Right ventricle myocardium inferior (tissue), 1 donor: ENCODE measurements at regions not wholly inside any gene's neighbourhood (a gene's known extent, or its start where the extent isn't known, plus 50 kb on each side); places are given as distances from the start of the nearest gene placed in this dataset.
"Not testable (repeated sequence)": the region's sequence is repeated elsewhere in the genome, so short reads cannot be mapped to it uniquely, and the experiment has no call there.

Experiments
- ATAC-seq: fragments of 200-7000 bp; cut with Tn5 transposase; one replicate; pipeline ENCODE4 v1.9.1; 2020; ENCODE audit warnings: mild to moderate bottlenecking, moderate library complexity
- DNase-seq: peaks from one replicate; pipeline ENCODE4 v3.0.0; 2021; ENCODE audit errors: missing footprints
- intact Hi-C: fragments of 100-400 bp; cut with DNase I; formaldehyde crosslinking; loops from one replicate; pipeline ENCODE4 v1.11.0; 2022
- donor health status: DM: no; HTN: yes; CAD: no; lungs with severe emphysema.

DNA sequence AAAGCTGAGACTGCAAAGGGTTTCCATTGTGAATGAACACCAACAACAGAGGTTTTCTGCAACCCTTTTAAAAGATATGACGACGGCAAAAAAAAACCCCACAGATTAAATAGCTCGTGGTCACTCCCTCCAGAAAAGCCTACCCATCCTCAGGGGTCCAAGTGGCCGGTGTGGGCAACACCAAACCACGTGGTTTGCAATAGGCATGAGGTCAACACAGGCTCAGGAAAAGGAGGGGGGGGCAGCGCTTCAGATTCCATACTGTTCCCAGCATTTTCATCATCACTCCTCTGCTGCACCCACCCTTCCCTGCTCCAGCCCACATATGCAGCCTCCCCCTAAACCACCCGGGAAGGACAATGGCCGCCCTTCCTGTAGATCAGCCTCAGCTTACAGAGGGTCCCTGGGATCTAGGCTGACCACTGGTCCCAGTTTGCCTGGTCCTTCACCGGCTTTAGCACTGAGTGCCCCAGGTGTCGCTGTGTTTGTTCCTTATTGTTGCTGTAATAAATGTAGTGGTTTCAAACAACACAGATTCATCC lies 122.8 kb upstream of the PHACTR3 start:
- ATAC-seq (no peak), DNase-seq (no peak)
- intact Hi-C loops: no loop called here

DNA sequence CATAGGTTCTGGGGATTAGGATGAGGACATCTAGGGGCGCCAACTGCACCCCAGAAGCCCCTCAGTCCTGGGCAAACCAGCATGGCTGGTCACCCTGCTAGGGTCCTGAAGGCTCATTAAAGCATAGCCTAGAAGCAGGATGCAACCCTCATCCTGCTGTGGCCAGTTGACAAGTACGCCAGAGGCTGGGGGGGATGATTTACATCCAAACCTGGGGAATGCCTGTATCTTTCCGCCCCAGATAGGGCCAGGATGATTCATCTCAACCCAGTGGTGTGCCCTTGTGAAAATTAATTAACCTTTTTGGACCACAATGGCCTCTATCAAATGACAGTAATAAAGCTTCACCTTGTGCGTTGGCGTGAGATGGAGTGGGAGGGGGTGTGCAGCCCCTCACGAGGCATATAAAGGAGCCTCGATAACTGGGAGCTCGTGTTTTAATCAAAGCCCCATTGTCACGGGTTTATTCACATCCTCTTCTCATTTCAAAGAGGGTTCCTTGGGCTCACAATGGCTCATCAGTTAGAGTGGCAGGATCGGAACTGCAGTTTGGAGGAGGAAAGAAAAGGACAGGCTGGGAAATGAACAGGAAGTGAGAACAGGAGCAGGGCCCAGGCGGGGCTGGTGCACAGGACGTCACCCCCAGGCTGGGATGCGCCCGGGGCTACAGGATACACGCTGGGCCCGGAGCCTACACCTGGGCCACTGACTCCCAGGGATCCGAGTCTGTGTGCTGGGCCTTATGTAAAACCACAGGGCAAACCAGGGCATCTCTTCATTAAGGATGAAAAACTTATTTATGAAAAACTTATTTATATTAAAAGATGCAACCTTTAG lies 121.8 kb upstream of the PHACTR3 start:
- intact Hi-C loops: no loop called here
- ATAC-seq (no peak), DNase-seq (no peak)

DNA sequence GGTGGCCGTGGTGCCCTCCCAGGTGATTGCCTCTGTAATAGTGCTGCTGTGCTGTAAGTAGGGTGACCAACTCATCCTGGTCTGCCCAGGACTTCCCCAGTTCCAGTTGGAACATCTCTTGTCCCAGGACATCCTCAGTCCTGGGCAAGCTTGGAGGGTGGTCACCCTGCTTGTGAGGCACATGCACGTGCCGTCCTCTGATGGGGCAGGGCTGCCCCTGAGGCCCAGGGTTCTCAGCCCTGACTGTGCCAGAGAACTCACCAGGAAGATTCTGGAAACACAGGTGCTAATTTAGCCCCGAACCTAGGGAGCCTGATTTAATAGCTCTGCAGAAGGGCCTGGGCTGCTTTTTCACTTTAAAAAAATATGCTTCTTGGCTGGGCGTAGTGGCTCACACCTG lies 120.9 kb upstream of the PHACTR3 start:
- ATAC-seq (no peak), DNase-seq (no peak)

DNA sequence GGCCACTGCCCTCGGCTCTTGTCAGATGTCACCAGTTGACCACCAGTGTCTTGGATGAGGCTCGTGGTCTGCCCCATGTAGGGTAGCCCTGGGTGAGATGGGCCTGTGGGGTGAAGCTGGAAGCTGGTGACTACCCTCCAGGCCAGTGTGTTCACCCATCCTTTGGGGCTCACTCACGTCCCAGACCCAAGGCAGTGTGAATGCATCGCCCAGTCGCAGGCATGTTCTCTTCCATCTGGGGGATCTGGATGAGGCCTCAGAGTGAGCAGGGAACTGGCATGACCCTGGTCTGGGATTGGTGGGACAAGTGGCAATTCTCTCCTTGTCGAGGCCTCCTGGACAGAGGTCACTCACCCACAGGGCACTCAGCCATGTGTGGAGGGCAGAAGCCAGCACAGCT lies 120.1 kb upstream of the PHACTR3 start:
- ATAC-seq: no peak
- no peak for DNase-seq
- intact Hi-C loops: no loop called here

More for the DNA sequence above, 120.9 kb upstream of the PHACTR3 start:
- intact Hi-C loops: no loop called here

DNA sequence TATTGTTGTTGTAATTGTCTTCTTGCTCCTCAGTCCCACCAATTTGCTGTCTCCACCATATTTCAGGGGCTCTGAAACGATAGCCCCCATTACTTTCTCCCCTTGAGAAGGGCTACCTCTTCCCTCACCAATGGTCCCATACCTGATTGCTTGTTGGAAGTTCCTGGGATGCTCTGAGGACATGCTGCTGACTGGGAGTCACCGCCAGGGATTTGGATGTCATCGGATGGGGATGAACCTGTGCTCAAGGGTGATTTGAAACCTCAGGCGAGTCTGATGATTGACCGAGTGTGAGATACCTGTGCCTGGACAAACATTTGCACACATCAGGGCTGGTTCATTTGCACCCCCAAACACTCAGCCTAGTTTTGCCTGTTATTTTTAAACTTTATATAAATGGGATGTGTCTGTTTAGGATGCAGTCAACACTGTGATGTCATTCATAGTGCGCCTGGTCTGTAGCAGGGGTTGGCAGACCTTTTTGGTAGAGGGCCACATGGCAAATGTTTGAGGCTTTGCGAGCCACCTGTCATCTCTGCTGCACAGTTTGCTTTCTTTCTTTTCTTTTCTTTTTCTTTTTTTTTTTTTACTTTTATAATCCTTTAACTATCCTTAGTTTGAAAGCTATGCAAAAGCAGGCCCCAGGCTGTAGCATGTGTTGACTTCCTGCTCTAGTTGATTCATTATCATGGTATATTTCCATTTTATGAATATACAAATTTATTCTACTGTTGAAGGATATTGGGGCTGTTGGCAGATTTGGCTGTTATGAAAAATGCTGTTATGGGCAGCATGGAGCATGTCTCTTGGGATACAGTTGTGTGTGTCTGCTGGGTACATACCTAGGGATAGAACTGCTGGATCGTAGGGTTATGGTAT lies 118.5 kb upstream of the PHACTR3 start:
- DNase-seq (no peak), ATAC-seq (no peak)
- intact Hi-C loops: no loop called here

GRCh38 chr20:59488459-59488858 lies 115.9 kb upstream of the PHACTR3 start:
- ATAC-seq, DNase-seq, intact Hi-C loops: not testable (repeated sequence)

GRCh38 chr20:59490196-59491004 lies 113.9 kb upstream of the PHACTR3 start:
- ATAC-seq, DNase-seq, intact Hi-C loops: not testable (repeated sequence)

- no peak for DNase-seq
- intact Hi-C loops: no loop called here
- ATAC-seq: no peak
These were observed 112.5 kb upstream of the PHACTR3 start for GRCh38 chr20:59491884-59492283.

GRCh38 chr20:59493926-59494325 lies 110.4 kb upstream of the PHACTR3 start:
- ATAC-seq (no peak), DNase-seq (no peak)
- intact Hi-C loops: no loop called here

DNA sequence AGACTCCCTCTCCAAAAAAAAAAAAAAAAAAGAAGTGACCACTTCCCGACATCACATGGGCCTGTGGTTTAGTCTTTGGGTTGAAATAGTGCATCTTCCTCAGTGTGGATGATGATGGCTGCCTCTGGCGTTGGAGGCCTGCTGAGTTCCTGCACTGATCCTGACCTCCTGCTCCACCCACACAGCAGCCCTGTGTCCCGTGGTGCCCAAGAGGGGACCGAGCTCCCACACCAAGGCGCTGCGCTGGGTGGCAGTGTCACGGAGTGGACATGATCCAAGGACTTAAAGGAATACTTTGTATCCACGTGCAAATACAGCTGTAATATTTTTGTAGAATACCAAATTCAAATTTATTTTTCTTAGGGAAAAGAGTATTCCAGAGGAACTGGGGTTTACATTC lies 109.2 kb upstream of the PHACTR3 start:
- ATAC-seq (no peak), DNase-seq (no peak)
- intact Hi-C loops: loop anchor here (5.0 kb wide), 1 partner anchor 273 kb away; no protein-coding TSS in a partner anchor

- ATAC-seq (peak; percentile 60), DNase-seq (no peak)
- intact Hi-C loops: loop anchor here (2.0 to 5.0 kb wide), 2 partner anchors 274 to 625 kb away; no protein-coding TSS in a partner anchor
These were observed 108.3 kb upstream of the PHACTR3 start for GRCh38 chr20:59495894-59496510.

DNA sequence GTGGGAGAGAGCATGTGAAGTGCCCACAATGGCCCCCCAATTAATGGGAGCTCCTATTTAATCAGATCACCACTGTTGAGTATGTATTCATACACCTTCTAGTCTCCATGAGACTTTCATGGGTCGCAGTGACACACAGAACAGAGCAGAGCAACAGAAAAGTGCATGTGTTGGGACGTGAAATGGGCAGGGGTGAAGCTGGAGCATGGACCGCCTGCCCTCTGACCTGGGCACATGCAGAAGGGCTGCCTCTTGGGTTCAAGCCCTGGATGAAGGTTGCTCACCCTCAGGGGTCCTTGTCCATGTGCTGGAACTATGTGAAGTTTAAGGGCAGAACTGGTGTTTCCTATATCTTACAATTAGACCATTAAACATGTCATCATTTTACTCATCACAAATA lies 106.0 kb upstream of the PHACTR3 start:
- intact Hi-C loops: loop anchor here (5.0 kb wide), 1 partner anchor 276 kb away; no protein-coding TSS in a partner anchor
- no peak for DNase-seq
- no peak for ATAC-seq

GRCh38 chr20:59499863-59500262 lies 104.5 kb upstream of the PHACTR3 start:
- ATAC-seq: no peak
- no peak for DNase-seq
- intact Hi-C loops: loop anchor here (5.0 kb wide), 1 partner anchor 278 kb away; no protein-coding TSS in a partner anchor

DNA sequence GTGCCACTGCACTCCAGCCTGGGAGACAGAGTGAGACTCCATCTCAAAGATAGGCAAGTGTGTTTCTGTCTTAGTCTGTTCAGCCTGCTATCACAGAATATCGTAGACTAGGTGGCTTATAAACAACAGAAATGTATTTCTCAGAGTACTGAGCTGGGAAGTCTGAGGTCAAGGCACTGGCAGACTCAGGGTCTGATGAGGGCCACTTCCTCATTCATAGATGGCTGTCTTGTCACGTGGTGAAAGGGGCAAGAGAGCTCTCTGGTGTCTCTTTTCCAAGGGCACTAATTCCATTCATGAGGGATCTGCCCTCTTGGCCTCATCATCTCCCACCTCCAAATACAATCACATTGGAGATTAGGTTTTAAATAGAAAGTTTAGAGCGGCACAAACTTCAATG lies 95.6 kb upstream of the PHACTR3 start:
- intact Hi-C loops: no loop called here
- no peak for ATAC-seq
- DNase-seq: no peak

- ATAC-seq (no peak), DNase-seq (no peak)
- intact Hi-C loops: no loop called here
These were observed 91.7 kb upstream of the PHACTR3 start for GRCh38 chr20:59512651-59513050.

DNA sequence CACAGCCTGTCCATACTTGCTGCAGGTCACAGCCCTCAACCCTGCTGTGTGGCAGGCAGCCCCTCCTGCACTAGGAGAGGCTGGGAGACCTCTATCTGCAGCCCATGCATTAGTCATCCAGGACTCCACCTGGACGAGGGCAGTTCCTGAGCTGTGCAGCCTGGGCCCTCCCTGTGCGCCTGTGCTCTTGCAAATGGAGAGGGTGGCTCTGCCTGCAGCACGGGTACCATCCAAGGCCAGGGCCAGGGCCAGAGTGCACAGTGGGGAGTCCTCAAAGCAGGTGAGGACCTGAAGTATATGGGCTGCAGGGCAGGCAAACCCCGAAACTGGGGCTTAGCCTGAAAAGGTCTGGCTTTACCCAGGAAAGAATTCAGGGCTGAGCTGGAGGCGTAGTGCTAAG lies 89.8 kb upstream of the PHACTR3 start:
- ATAC-seq (no peak), DNase-seq (no peak)
- intact Hi-C loops: no loop called here

- intact Hi-C loops: no loop called here
- DNase-seq (peak; percentile 80), ATAC-seq (peak; percentile 89)
These were observed 89.1 kb upstream of the PHACTR3 start for GRCh38 chr20:59515013-59515905.
